ENCODE measurements at regions not wholly inside any gene's neighbourhood (a gene's known extent, or its start where the extent isn't known, plus 50 kb on each side); places are given as distances from the start of the nearest gene placed in this dataset.

- Histone ChIP-seq H3K27me3 (replicated peaks; ENCODE audit: control insufficient read depth, insufficient read depth, low read length, poor library complexity, severe bottlenecking) (no peaks in the 10 kb centered on the region), H3K36me3 (ENCODE audit: control insufficient read depth, insufficient read depth, low read length) (no peaks in the 10 kb centered on the region), H3K4me3 (ENCODE audit: insufficient read depth, low read depth, low read length, poor library complexity, severe bottlenecking) (no peak overlapping the region), H3K9me3 (ENCODE audit: control insufficient read depth, low read length) (peaks cover 3% of the 10 kb centered on the region), H3K4me1 (ENCODE audit: control insufficient read depth, insufficient read depth, low read length, poor library complexity, severe bottlenecking) (no peaks in the 10 kb centered on the region), H3K27ac (ENCODE audit: insufficient read depth, low read length, poor library complexity, severe bottlenecking) (no peak overlapping the region)
- no peak for DNase-seq
Observed at GRCh38 chr12:46506198-46506597, 133.6 kb upstream of the SLC38A2 start.

GRCh38 chr12:46504494-46504893 lies 131.9 kb upstream of the SLC38A2 start:
- Histone ChIP-seq H3K4me1 (ENCODE audit: control insufficient read depth, insufficient read depth, low read length, poor library complexity, severe bottlenecking) (no peaks in the 10 kb centered on the region), H3K4me3 (ENCODE audit: insufficient read depth, low read depth, low read length, poor library complexity, severe bottlenecking) (no peak overlapping the region), H3K27ac (ENCODE audit: insufficient read depth, low read length, poor library complexity, severe bottlenecking) (no peak overlapping the region), H3K27me3 (replicated peaks; ENCODE audit: control insufficient read depth, insufficient read depth, low read length, poor library complexity, severe bottlenecking) (no peaks in the 10 kb centered on the region), H3K9me3 (ENCODE audit: control insufficient read depth, low read length) (peaks cover 3% of the 10 kb centered on the region), H3K36me3 (ENCODE audit: control insufficient read depth, insufficient read depth, low read length) (no peaks in the 10 kb centered on the region)
- DNase-seq, result no peak

GRCh38 chr12:46503637-46504175 lies 131.1 kb upstream of the SLC38A2 start:
- Histone ChIP-seq H3K36me3 (ENCODE audit: control insufficient read depth, insufficient read depth, low read length) (no peaks in the 10 kb centered on the region), H3K27ac (ENCODE audit: insufficient read depth, low read length, poor library complexity, severe bottlenecking) (no peak overlapping the region), H3K9me3 (ENCODE audit: control insufficient read depth, low read length) (peaks cover 3% of the 10 kb centered on the region), H3K4me1 (ENCODE audit: control insufficient read depth, insufficient read depth, low read length, poor library complexity, severe bottlenecking) (no peaks in the 10 kb centered on the region), H3K27me3 (replicated peaks; ENCODE audit: control insufficient read depth, insufficient read depth, low read length, poor library complexity, severe bottlenecking) (no peaks in the 10 kb centered on the region), H3K4me3 (ENCODE audit: insufficient read depth, low read depth, low read length, poor library complexity, severe bottlenecking) (no peak overlapping the region)
- DNase-seq, result no peak

GRCh38 chr12:46500673-46501072 lies 128.1 kb upstream of the SLC38A2 start:
- no peak overlapping the region for H3K27ac ChIP-seq (ENCODE audit: insufficient read depth, low read length, poor library complexity, severe bottlenecking)
- no peak for DNase-seq
- peaks cover under 1% of the 10 kb centered on the region for H3K9me3 ChIP-seq (ENCODE audit: control insufficient read depth, low read length)
- no peaks in the 10 kb centered on the region for H3K4me1 ChIP-seq (ENCODE audit: control insufficient read depth, insufficient read depth, low read length, poor library complexity, severe bottlenecking)
- H3K4me3 ChIP-seq (ENCODE audit: insufficient read depth, low read depth, low read length, poor library complexity, severe bottlenecking), result no peak overlapping the region
- no peaks in the 10 kb centered on the region for H3K27me3 ChIP-seq (replicated peaks; ENCODE audit: control insufficient read depth, insufficient read depth, low read length, poor library complexity, severe bottlenecking)
- no peaks in the 10 kb centered on the region for H3K36me3 ChIP-seq (ENCODE audit: control insufficient read depth, insufficient read depth, low read length)

GRCh38 chr12:46499901-46500300 lies 127.3 kb upstream of the SLC38A2 start:
- H3K36me3 ChIP-seq (ENCODE audit: control insufficient read depth, insufficient read depth, low read length), result no peaks in the 10 kb centered on the region
- H3K27ac ChIP-seq (ENCODE audit: insufficient read depth, low read length, poor library complexity, severe bottlenecking), result no peak overlapping the region
- H3K4me1 ChIP-seq (ENCODE audit: control insufficient read depth, insufficient read depth, low read length, poor library complexity, severe bottlenecking), result no peaks in the 10 kb centered on the region
- H3K27me3 ChIP-seq (replicated peaks; ENCODE audit: control insufficient read depth, insufficient read depth, low read length, poor library complexity, severe bottlenecking), result no peaks in the 10 kb centered on the region
- no peaks in the 10 kb centered on the region for H3K9me3 ChIP-seq (ENCODE audit: control insufficient read depth, low read length)
- no peak overlapping the region for H3K4me3 ChIP-seq (ENCODE audit: insufficient read depth, low read depth, low read length, poor library complexity, severe bottlenecking)
- DNase-seq, result no peak

GRCh38 chr12:46499226-46499625 lies 126.7 kb upstream of the SLC38A2 start:
- no peaks in the 10 kb centered on the region for H3K4me1 ChIP-seq (ENCODE audit: control insufficient read depth, insufficient read depth, low read length, poor library complexity, severe bottlenecking)
- no peaks in the 10 kb centered on the region for H3K9me3 ChIP-seq (ENCODE audit: control insufficient read depth, low read length)
- DNase-seq, result no peak
- no peak overlapping the region for H3K27ac ChIP-seq (ENCODE audit: insufficient read depth, low read length, poor library complexity, severe bottlenecking)
- H3K4me3 ChIP-seq (ENCODE audit: insufficient read depth, low read depth, low read length, poor library complexity, severe bottlenecking), result no peak overlapping the region
- H3K27me3 ChIP-seq (replicated peaks; ENCODE audit: control insufficient read depth, insufficient read depth, low read length, poor library complexity, severe bottlenecking), result no peaks in the 10 kb centered on the region
- no peaks in the 10 kb centered on the region for H3K36me3 ChIP-seq (ENCODE audit: control insufficient read depth, insufficient read depth, low read length)

GRCh38 chr12:46497739-46498138 lies 125.2 kb upstream of the SLC38A2 start:
- Histone ChIP-seq H3K27me3 (replicated peaks; ENCODE audit: control insufficient read depth, insufficient read depth, low read length, poor library complexity, severe bottlenecking) (no peaks in the 10 kb centered on the region), H3K4me1 (ENCODE audit: control insufficient read depth, insufficient read depth, low read length, poor library complexity, severe bottlenecking) (no peaks in the 10 kb centered on the region), H3K9me3 (ENCODE audit: control insufficient read depth, low read length) (no peaks in the 10 kb centered on the region), H3K36me3 (ENCODE audit: control insufficient read depth, insufficient read depth, low read length) (no peaks in the 10 kb centered on the region), H3K27ac (ENCODE audit: insufficient read depth, low read length, poor library complexity, severe bottlenecking) (no peak overlapping the region), H3K4me3 (ENCODE audit: insufficient read depth, low read depth, low read length, poor library complexity, severe bottlenecking) (no peak overlapping the region)
- no peak for DNase-seq

GRCh38 chr12:46494424-46494823 lies 121.9 kb upstream of the SLC38A2 start:
- no peak overlapping the region for H3K4me3 ChIP-seq (ENCODE audit: insufficient read depth, low read depth, low read length, poor library complexity, severe bottlenecking)
- H3K4me1 ChIP-seq (ENCODE audit: control insufficient read depth, insufficient read depth, low read length, poor library complexity, severe bottlenecking), result no peaks in the 10 kb centered on the region
- DNase-seq, result no peak
- H3K27me3 ChIP-seq (replicated peaks; ENCODE audit: control insufficient read depth, insufficient read depth, low read length, poor library complexity, severe bottlenecking), result no peaks in the 10 kb centered on the region
- H3K36me3 ChIP-seq (ENCODE audit: control insufficient read depth, insufficient read depth, low read length), result no peaks in the 10 kb centered on the region
- no peak overlapping the region for H3K27ac ChIP-seq (ENCODE audit: insufficient read depth, low read length, poor library complexity, severe bottlenecking)
- no peaks in the 10 kb centered on the region for H3K9me3 ChIP-seq (ENCODE audit: control insufficient read depth, low read length)

GRCh38 chr12:46493834-46494181 lies 121.2 kb upstream of the SLC38A2 start:
- Histone ChIP-seq H3K27ac (ENCODE audit: insufficient read depth, low read length, poor library complexity, severe bottlenecking) (no peak overlapping the region), H3K4me1 (ENCODE audit: control insufficient read depth, insufficient read depth, low read length, poor library complexity, severe bottlenecking) (no peaks in the 10 kb centered on the region), H3K9me3 (ENCODE audit: control insufficient read depth, low read length) (no peaks in the 10 kb centered on the region), H3K27me3 (replicated peaks; ENCODE audit: control insufficient read depth, insufficient read depth, low read length, poor library complexity, severe bottlenecking) (no peaks in the 10 kb centered on the region), H3K36me3 (ENCODE audit: control insufficient read depth, insufficient read depth, low read length) (no peaks in the 10 kb centered on the region), H3K4me3 (ENCODE audit: insufficient read depth, low read depth, low read length, poor library complexity, severe bottlenecking) (no peak overlapping the region)
- DNase-seq, result no peak

GRCh38 chr12:46493150-46493833 lies 120.7 kb upstream of the SLC38A2 start:
- DNase-seq, result no peak
- Histone ChIP-seq H3K27ac (ENCODE audit: insufficient read depth, low read length, poor library complexity, severe bottlenecking) (no peak overlapping the region), H3K4me1 (ENCODE audit: control insufficient read depth, insufficient read depth, low read length, poor library complexity, severe bottlenecking) (no peaks in the 10 kb centered on the region), H3K9me3 (ENCODE audit: control insufficient read depth, low read length) (no peaks in the 10 kb centered on the region), H3K27me3 (replicated peaks; ENCODE audit: control insufficient read depth, insufficient read depth, low read length, poor library complexity, severe bottlenecking) (no peaks in the 10 kb centered on the region), H3K36me3 (ENCODE audit: control insufficient read depth, insufficient read depth, low read length) (no peaks in the 10 kb centered on the region), H3K4me3 (ENCODE audit: insufficient read depth, low read depth, low read length, poor library complexity, severe bottlenecking) (no peak overlapping the region)
